Keratinocyte (primary cell): ENCODE measurements at regions not wholly inside any gene's neighbourhood (a gene's known extent, or its start where the extent isn't known, plus 50 kb on each side); places are given as distances from the start of the nearest gene placed in this dataset.

Source experiments
- DNase-seq: peaks from one replicate; pipeline ENCODE4 v3.0.0-alpha.2; 2011; ENCODE audit warnings: low read depth, missing footprints, low spot score
- FAIRE-seq: peaks from 2 replicates; lab custom pipeline; 2011; peaks lifted over from hg19 to GRCh38; lab: Jason Lieb, UNC
- H2AFZ ChIP-seq: 2 replicates; pipeline ENCODE4 v1.6.0; 2012; ENCODE audit warnings: low read length, control low read depth, inconsistent platforms; ENCODE audit not compliant: control insufficient read depth
- H3K27ac ChIP-seq: 2 replicates; pipeline ENCODE4 v1.5.1; 2011; ENCODE audit warnings: low read length; ENCODE audit not compliant: control insufficient read depth, insufficient read depth
- H3K27me3 ChIP-seq: 3 replicates; pipeline ENCODE4 v1.6.0; 2011; ENCODE audit warnings: low read length; ENCODE audit not compliant: control insufficient read depth, insufficient read depth; ENCODE audit errors: extremely low read depth
- H3K36me3 ChIP-seq, 2 experiments: 2 replicates in 1 of 2; 3 replicates in 1 of 2; pipeline ENCODE4 v1.5.1; 2011; ENCODE audit warnings: low read length in 2 of 2, mild to moderate bottlenecking in 1 of 2; ENCODE audit not compliant: control insufficient read depth in 2 of 2, insufficient read depth in 2 of 2; ENCODE audit errors: extremely low read depth in 1 of 2
- H3K4me1 ChIP-seq: 3 replicates; pipeline ENCODE4 v1.5.1; 2011; ENCODE audit warnings: low read length; ENCODE audit not compliant: control insufficient read depth, insufficient read depth; ENCODE audit errors: extremely low read depth
- H3K4me2 ChIP-seq: 3 replicates; pipeline ENCODE4 v1.6.0; 2011; ENCODE audit warnings: low read depth, low read length; ENCODE audit not compliant: control insufficient read depth, insufficient read depth; ENCODE audit errors: extremely low read depth
- H3K4me3 ChIP-seq, 3 experiments: fragments of 200-600 bp in 1 of 3; sonication (generic) in 1 of 3; 2 replicates in 2 of 3; 3 replicates in 1 of 3; pipeline ENCODE4 v1.5.1; 2011 to 2016; ENCODE audit warnings: low read length in 3 of 3, mild to moderate bottlenecking in 3 of 3, control low read depth in 2 of 3, inconsistent platforms in 1 of 3, low read depth in 1 of 3, mixed read lengths in 1 of 3, mixed run types in 1 of 3, moderate library complexity in 1 of 3; ENCODE audit not compliant: control insufficient read depth in 2 of 3, insufficient read depth in 2 of 3; ENCODE audit errors: extremely low read depth in 1 of 3
- H3K79me2 ChIP-seq: 2 replicates; pipeline ENCODE4 v1.6.0; 2012; ENCODE audit warnings: low read length; ENCODE audit not compliant: control insufficient read depth, insufficient read depth
- H3K9ac ChIP-seq: 3 replicates; pipeline ENCODE4 v1.6.0; 2011; ENCODE audit warnings: low read length; ENCODE audit not compliant: control insufficient read depth, insufficient read depth; ENCODE audit errors: extremely low read depth
- H3K9me1 ChIP-seq: 3 replicates; pipeline ENCODE4 v1.6.0; 2011; ENCODE audit warnings: low read length; ENCODE audit not compliant: control insufficient read depth, insufficient read depth; ENCODE audit errors: extremely low read depth
- H3K9me3 ChIP-seq: 2 replicates; pipeline ENCODE4 v1.5.1; 2012; ENCODE audit warnings: low read depth, low read length; ENCODE audit not compliant: control insufficient read depth
- H4K20me1 ChIP-seq: 3 replicates; pipeline ENCODE4 v1.6.0; 2011; ENCODE audit warnings: low read length; ENCODE audit not compliant: control insufficient read depth, insufficient read depth; ENCODE audit errors: extremely low read depth
- EZH2 ChIP-seq: IDR thresholded peaks from one replicate; pipeline ENCODE4 v1.6.1; 2012; ENCODE audit warnings: inconsistent platforms, mild to moderate bottlenecking, low read length, moderate library complexity
- dilution Hi-C: fragments of 300-500 bp; cut with MboI; formaldehyde crosslinking; loops from one replicate; pipeline ENCODE4 v1.7.0; 2020; ENCODE audit warnings: low sequenced_read_pairs; ENCODE audit not compliant: extremely low pct_ligation_motif_present
- TF ChIP-seq, protein P1 (sequence below), 3 experiments: IDR thresholded peaks in 1 of 3; conservative IDR thresholded peaks in 1 of 3; optimal IDR thresholded peaks in 1 of 3; 2 replicates in 2 of 3; 3 replicates in 1 of 3; pipeline versions ENCODE3 to v1.5.1; 2011; ENCODE audit warnings: low read length in 3 of 3, mild to moderate bottlenecking in 3 of 3, moderate library complexity in 2 of 3, control low read depth in 1 of 3, inconsistent platforms in 1 of 3; ENCODE audit not compliant: insufficient read depth in 2 of 3; ENCODE audit errors: extremely low read depth in 1 of 3

DNA sequence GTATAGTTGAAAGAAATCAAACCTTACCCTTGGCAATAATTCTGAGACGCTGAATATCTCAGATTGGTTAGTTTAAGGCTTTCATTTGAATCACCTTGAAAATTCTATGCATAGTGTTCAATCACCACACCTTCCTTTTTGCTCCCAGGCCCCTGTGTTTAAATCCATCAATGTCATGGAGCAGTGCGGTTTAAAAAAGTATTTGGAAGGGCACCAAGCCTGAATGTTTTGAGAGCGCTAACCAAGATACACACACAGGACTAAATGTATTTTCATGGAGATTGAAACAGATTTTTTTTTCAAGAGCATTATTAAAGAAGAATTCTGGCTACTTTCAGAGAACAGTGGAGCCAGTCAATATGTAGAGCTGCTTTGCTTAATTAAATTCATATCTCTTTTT, 195.7 kb downstream of the CENPW start:
- no peaks in the 10 kb centered on the region for H3K79me2 ChIP-seq
- no peak overlapping the region for H3K4me3 ChIP-seq
- H2AFZ ChIP-seq: no peak overlapping the region
- no peaks in the 10 kb centered on the region for H3K36me3 ChIP-seq
- no peaks in the 10 kb centered on the region for H4K20me1 ChIP-seq
- no peaks in the 10 kb centered on the region for H3K27me3 ChIP-seq
- H3K27ac ChIP-seq: no peak overlapping the region
- H3K4me1 ChIP-seq: peaks cover 2% of the 10 kb centered on the region
- TF ChIP-seq, protein P1, sequence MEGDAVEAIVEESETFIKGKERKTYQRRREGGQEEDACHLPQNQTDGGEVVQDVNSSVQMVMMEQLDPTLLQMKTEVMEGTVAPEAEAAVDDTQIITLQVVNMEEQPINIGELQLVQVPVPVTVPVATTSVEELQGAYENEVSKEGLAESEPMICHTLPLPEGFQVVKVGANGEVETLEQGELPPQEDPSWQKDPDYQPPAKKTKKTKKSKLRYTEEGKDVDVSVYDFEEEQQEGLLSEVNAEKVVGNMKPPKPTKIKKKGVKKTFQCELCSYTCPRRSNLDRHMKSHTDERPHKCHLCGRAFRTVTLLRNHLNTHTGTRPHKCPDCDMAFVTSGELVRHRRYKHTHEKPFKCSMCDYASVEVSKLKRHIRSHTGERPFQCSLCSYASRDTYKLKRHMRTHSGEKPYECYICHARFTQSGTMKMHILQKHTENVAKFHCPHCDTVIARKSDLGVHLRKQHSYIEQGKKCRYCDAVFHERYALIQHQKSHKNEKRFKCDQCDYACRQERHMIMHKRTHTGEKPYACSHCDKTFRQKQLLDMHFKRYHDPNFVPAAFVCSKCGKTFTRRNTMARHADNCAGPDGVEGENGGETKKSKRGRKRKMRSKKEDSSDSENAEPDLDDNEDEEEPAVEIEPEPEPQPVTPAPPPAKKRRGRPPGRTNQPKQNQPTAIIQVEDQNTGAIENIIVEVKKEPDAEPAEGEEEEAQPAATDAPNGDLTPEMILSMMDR (optimal IDR thresholded peaks at IDR 0.05 in 1 of 3, IDR thresholded peaks at IDR 0.05 in 1 of 3, conservative IDR thresholded peaks at IDR 0.05 in 1 of 3; ENCODE audit: extremely low read depth in 1 of 3, insufficient read depth in 2 of 3, low read length in 3 of 3): no peak
- TF ChIP-seq EZH2: no peak
- H3K9ac ChIP-seq: no peak overlapping the region
- H3K9me1 ChIP-seq: no peaks in the 10 kb centered on the region
- dilution Hi-C loops: no loop called here
- DNase-seq (no peak), FAIRE-seq (no peak)
- no peaks in the 10 kb centered on the region for H3K9me3 ChIP-seq
- no peak overlapping the region for H3K4me2 ChIP-seq

DNA sequence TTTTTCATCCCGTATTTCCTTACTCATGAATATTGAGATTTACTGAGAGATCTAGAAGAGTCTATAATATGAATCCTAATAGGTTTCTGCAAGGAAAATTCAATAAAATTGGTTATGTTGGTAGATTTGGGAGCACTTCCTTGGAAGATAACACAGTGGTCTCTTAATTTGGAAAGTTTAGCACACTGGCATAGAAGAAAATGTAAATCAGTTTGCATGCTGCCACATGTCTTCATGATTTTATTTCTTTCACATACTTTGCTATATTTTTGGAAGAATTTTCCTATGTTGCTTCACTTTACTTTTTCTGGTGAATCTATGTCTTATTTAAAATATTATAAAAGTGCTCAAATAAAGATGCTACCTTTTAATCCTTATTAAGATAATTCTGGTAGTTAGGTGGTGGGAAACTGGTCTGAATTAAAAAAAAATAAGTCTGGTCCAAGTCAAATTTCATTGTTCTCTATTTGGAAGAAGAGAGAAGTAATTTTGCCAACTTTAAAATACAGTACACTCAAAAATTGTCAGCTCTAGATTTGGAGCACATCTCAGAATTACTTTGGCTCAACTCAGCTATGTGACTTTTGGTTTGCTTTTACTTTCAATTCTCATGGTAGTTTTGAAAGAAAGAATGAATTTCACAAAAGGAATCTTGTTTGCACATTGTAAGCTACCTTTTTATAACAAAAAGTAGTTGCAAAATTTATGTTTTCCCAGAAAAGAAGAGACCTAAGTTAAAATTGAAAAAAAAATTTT, 197.3 kb downstream of the CENPW start:
- Histone ChIP-seq H3K4me2 (no peak overlapping the region), H3K27ac (no peak overlapping the region), H3K4me3 (no peak overlapping the region), H3K9me3 (no peaks in the 10 kb centered on the region), H3K27me3 (no peaks in the 10 kb centered on the region), H2AFZ (no peak overlapping the region), H3K79me2 (no peaks in the 10 kb centered on the region), H3K9ac (no peak overlapping the region), H3K4me1 (no peaks in the 10 kb centered on the region), H4K20me1 (no peaks in the 10 kb centered on the region), H3K36me3 (no peaks in the 10 kb centered on the region), H3K9me1 (no peaks in the 10 kb centered on the region)
- no peak for TF ChIP-seq EZH2
- TF ChIP-seq, protein P1 (optimal IDR thresholded peaks at IDR 0.05 in 1 of 3, IDR thresholded peaks at IDR 0.05 in 1 of 3, conservative IDR thresholded peaks at IDR 0.05 in 1 of 3; ENCODE audit: extremely low read depth in 1 of 3, insufficient read depth in 2 of 3, low read length in 3 of 3): no peak
- DNase-seq: no peak
- dilution Hi-C loops: no loop called here
- FAIRE-seq: no peak
